IPS-18c (cell line): ENCODE measurements at regions not wholly inside any gene's neighbourhood (a gene's known extent, or its start where the extent isn't known, plus 50 kb on each side); places are given as distances from the start of the nearest gene placed in this dataset.
"Not testable (repeated sequence)": the region's sequence is repeated elsewhere in the genome, so short reads cannot be mapped to it uniquely, and the experiment has no call there.

Experiments used
- H3K4me3 ChIP-seq: 2 replicates; pipeline ENCODE4 v1.7.0; 2013; ENCODE audit warnings: low read depth, mild to moderate bottlenecking, low read length, moderate library complexity; ENCODE audit not compliant: insufficient read depth
- H3K9me3 ChIP-seq: one replicate; pipeline ENCODE4 v1.6.1; 2013; ENCODE audit warnings: mild to moderate bottlenecking, low read length, moderate library complexity; ENCODE audit not compliant: control insufficient read depth, insufficient read depth

- H3K9me3 ChIP-seq: no peaks in the 10 kb centered on the region
- H3K4me3 ChIP-seq: no peak overlapping the region
Observed at GRCh38 chr3:194867270-194867983, 181.7 kb downstream of the FAM43A start.

- no peak overlapping the region for H3K4me3 ChIP-seq
- H3K9me3 ChIP-seq: no peaks in the 10 kb centered on the region
Observed at GRCh38 chr3:194868831-194869230, 183.1 kb downstream of the FAM43A start.

- H3K9me3 ChIP-seq: no peaks in the 10 kb centered on the region
- H3K4me3 ChIP-seq: no peak overlapping the region
Observed at GRCh38 chr3:194869482-194870169, 183.9 kb downstream of the FAM43A start.

GRCh38 chr3:194870394-194871110 lies 184.9 kb downstream of the FAM43A start:
- Histone ChIP-seq H3K9me3 (no peaks in the 10 kb centered on the region), H3K4me3 (no peak overlapping the region)

GRCh38 chr3:194871143-194871863 lies 185.6 kb downstream of the FAM43A start:
- H3K9me3 ChIP-seq: no peaks in the 10 kb centered on the region
- H3K4me3 ChIP-seq: no peak overlapping the region

GRCh38 chr3:194871864-194872668 lies 186.4 kb downstream of the FAM43A start:
- Histone ChIP-seq H3K9me3 (no peaks in the 10 kb centered on the region), H3K4me3 (no peak overlapping the region)

GRCh38 chr3:194872669-194872977 lies 186.9 kb downstream of the FAM43A start:
- H3K9me3 ChIP-seq: no peaks in the 10 kb centered on the region
- no peak overlapping the region for H3K4me3 ChIP-seq

GRCh38 chr3:194873474-194873873 lies 187.8 kb downstream of the FAM43A start:
- H3K4me3 ChIP-seq, H3K9me3 ChIP-seq: not testable (repeated sequence)

- Histone ChIP-seq H3K9me3 (no peaks in the 10 kb centered on the region), H3K4me3 (no peak overlapping the region)
Observed at GRCh38 chr3:194874206-194874605, 188.5 kb downstream of the FAM43A start.

GRCh38 chr3:194874783-194875182 lies 189.1 kb downstream of the FAM43A start:
- H3K4me3 ChIP-seq: no peak overlapping the region
- no peaks in the 10 kb centered on the region for H3K9me3 ChIP-seq

GRCh38 chr3:194875581-194876402 lies 190.1 kb downstream of the FAM43A start:
- Histone ChIP-seq H3K4me3 (no peak overlapping the region), H3K9me3 (no peaks in the 10 kb centered on the region)

GRCh38 chr3:194876403-194877095 lies 190.9 kb downstream of the FAM43A start:
- Histone ChIP-seq H3K9me3 (no peaks in the 10 kb centered on the region), H3K4me3 (no peak overlapping the region)

- no peaks in the 10 kb centered on the region for H3K9me3 ChIP-seq
- H3K4me3 ChIP-seq: no peak overlapping the region
Observed at GRCh38 chr3:194877291-194878119, 191.8 kb downstream of the FAM43A start.

- Histone ChIP-seq H3K4me3 (no peak overlapping the region), H3K9me3 (no peaks in the 10 kb centered on the region)
Observed at GRCh38 chr3:194879126-194879877, 193.6 kb downstream of the FAM43A start.
